ENCODE measurements at regions not wholly inside any gene's neighbourhood (a gene's known extent, or its start where the extent isn't known, plus 50 kb on each side); places are given as distances from the start of the nearest gene placed in this dataset.

DNA sequence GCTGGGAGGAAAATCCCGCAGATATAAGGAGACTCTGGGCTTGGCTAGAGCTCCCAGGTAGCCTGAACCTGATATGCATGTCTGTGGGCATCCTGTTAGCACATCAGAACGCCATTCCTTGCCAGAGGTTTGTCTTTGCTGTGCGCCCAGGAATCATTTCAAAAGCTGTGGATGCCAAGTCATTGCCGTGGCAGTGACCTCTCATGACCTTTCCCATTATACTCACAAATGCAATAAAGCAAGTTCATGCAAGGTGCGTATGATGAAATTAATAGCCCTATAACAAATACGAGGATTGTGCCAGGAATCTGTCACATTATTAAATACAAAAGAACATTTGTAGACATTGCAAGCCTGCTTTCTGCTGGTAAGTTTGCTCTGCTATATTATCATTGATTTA, 229.1 kb upstream of the PELI2 start:
- Histone ChIP-seq H3K4me2 (ENCODE audit: low read length) (no peak overlapping the region), H3K9me3 (ENCODE audit: insufficient read depth, low read depth, low read length) (no peaks in the 10 kb centered on the region), H3K36me3 (ENCODE audit: insufficient read depth, low read length) (no peaks in the 10 kb centered on the region), H4K20me1 (ENCODE audit: insufficient read depth, low read length) (no peaks in the 10 kb centered on the region), H3K4me3 (ENCODE audit: insufficient read depth, low read depth, low read length) (no peak overlapping the region), H3K27ac (ENCODE audit: low read depth, low read length) (no peak overlapping the region), H3K27me3 (ENCODE audit: insufficient read depth, low read length) (peaks cover 6% of the 10 kb centered on the region), H3K4me1 (ENCODE audit: insufficient read depth, low read length) (no peaks in the 10 kb centered on the region), H3K9ac (ENCODE audit: low read length) (no peak overlapping the region), H2AFZ (ENCODE audit: low read depth, low read length) (no peak overlapping the region), H3K79me2 (ENCODE audit: insufficient read depth, low read length) (no peaks in the 10 kb centered on the region)
- Mint-ChIP-seq H3K4me1 (ENCODE audit: low read depth, unreplicated experiment) (peaks cover 3% of the 10 kb centered on the region), H3K9me3 (ENCODE audit: unreplicated experiment) (peaks cover 1% of the 10 kb centered on the region), H3K36me3 (ENCODE audit: low read depth, unreplicated experiment) (no peaks in the 10 kb centered on the region), H3K27me3 (ENCODE audit: low read depth, unreplicated experiment) (peaks cover 33% of the 10 kb centered on the region), H3K27ac (ENCODE audit: unreplicated experiment) (no peak overlapping the region), H3K4me3 (ENCODE audit: unreplicated experiment) (no peak overlapping the region)
- no peak for FAIRE-seq
- TF ChIP-seq, protein P1, sequence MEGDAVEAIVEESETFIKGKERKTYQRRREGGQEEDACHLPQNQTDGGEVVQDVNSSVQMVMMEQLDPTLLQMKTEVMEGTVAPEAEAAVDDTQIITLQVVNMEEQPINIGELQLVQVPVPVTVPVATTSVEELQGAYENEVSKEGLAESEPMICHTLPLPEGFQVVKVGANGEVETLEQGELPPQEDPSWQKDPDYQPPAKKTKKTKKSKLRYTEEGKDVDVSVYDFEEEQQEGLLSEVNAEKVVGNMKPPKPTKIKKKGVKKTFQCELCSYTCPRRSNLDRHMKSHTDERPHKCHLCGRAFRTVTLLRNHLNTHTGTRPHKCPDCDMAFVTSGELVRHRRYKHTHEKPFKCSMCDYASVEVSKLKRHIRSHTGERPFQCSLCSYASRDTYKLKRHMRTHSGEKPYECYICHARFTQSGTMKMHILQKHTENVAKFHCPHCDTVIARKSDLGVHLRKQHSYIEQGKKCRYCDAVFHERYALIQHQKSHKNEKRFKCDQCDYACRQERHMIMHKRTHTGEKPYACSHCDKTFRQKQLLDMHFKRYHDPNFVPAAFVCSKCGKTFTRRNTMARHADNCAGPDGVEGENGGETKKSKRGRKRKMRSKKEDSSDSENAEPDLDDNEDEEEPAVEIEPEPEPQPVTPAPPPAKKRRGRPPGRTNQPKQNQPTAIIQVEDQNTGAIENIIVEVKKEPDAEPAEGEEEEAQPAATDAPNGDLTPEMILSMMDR (IDR thresholded peaks at IDR 0.05; ENCODE audit: insufficient read depth, low read depth, low read length), result no peak
- no peak for TF ChIP-seq EZH2 (IDR thresholded peaks at IDR 0.05; ENCODE audit: insufficient read depth, low read length)
- no peak for DNase-seq (ENCODE audit: low read depth)

DNA sequence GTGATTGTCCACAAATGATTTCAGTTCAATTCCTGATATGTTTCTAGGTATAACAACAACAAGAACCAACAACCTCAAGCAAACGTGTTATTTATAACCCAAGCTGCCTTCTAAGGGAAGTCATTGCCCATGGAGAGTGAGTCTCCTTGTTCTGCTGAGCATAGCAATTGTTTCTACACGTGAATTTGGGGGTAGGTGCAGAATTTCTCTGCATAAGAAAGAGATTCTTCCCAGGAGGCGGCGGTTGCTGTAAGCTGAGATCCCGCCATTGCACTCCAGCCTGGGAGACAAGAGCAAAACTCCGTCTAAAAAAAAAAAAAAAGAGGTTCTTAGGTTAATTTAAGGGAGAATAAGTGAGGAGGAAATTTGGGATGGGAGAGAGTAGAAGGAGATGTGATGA, 226.5 kb upstream of the PELI2 start:
- H3K9ac ChIP-seq (ENCODE audit: low read length), result no peak overlapping the region
- H3K79me2 ChIP-seq (ENCODE audit: insufficient read depth, low read length), result no peaks in the 10 kb centered on the region
- Mint-ChIP-seq H3K9me3 (ENCODE audit: unreplicated experiment) (peaks cover 1% of the 10 kb centered on the region), H3K36me3 (ENCODE audit: low read depth, unreplicated experiment) (no peaks in the 10 kb centered on the region), H3K4me1 (ENCODE audit: low read depth, unreplicated experiment) (no peaks in the 10 kb centered on the region), H3K27me3 (ENCODE audit: low read depth, unreplicated experiment) (peaks cover 17% of the 10 kb centered on the region), H3K4me3 (ENCODE audit: unreplicated experiment) (no peak overlapping the region), H3K27ac (ENCODE audit: unreplicated experiment) (no peak overlapping the region)
- H3K4me2 ChIP-seq (ENCODE audit: low read length), result no peak overlapping the region
- H3K36me3 ChIP-seq (ENCODE audit: insufficient read depth, low read length), result no peaks in the 10 kb centered on the region
- TF ChIP-seq, protein P1 (IDR thresholded peaks at IDR 0.05; ENCODE audit: insufficient read depth, low read depth, low read length), result no peak
- no peak for TF ChIP-seq EZH2 (IDR thresholded peaks at IDR 0.05; ENCODE audit: insufficient read depth, low read length)
- H2AFZ ChIP-seq (ENCODE audit: low read depth, low read length), result no peak overlapping the region
- H4K20me1 ChIP-seq (ENCODE audit: insufficient read depth, low read length), result no peaks in the 10 kb centered on the region
- no peaks in the 10 kb centered on the region for H3K4me1 ChIP-seq (ENCODE audit: insufficient read depth, low read length)
- FAIRE-seq, result no peak
- H3K4me3 ChIP-seq (ENCODE audit: insufficient read depth, low read depth, low read length), result no peak overlapping the region
- H3K9me3 ChIP-seq (ENCODE audit: insufficient read depth, low read depth, low read length), result no peaks in the 10 kb centered on the region
- DNase-seq (ENCODE audit: low read depth), result no peak
- H3K27ac ChIP-seq (ENCODE audit: low read depth, low read length), result no peak overlapping the region
- H3K27me3 ChIP-seq (ENCODE audit: insufficient read depth, low read length), result peaks cover under 1% of the 10 kb centered on the region

DNA sequence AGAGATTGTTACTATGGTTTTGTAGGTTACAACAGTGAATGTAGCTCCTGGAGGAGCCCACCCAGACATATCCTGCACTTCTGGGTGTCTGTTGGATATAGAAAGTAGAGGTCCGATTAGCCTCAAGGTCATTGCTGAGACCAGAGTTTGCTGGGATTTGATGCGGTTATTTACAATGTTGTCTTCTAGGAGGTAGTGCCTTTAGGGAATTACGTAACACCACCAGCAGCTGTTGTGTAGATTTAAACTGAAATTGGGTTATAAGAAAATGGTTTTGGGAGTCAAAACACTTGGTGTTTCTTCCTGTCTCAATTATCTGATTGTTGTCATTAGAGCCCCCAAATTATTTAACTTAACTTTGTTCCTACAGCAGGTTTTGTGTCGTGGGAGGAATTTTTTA, 225.3 kb upstream of the PELI2 start:
- Histone ChIP-seq H3K4me3 (ENCODE audit: insufficient read depth, low read depth, low read length) (no peak overlapping the region), H3K4me1 (ENCODE audit: insufficient read depth, low read length) (no peaks in the 10 kb centered on the region), H4K20me1 (ENCODE audit: insufficient read depth, low read length) (no peaks in the 10 kb centered on the region), H3K27me3 (ENCODE audit: insufficient read depth, low read length) (no peaks in the 10 kb centered on the region), H3K79me2 (ENCODE audit: insufficient read depth, low read length) (no peaks in the 10 kb centered on the region), H2AFZ (ENCODE audit: low read depth, low read length) (no peak overlapping the region), H3K9me3 (ENCODE audit: insufficient read depth, low read depth, low read length) (no peaks in the 10 kb centered on the region), H3K4me2 (ENCODE audit: low read length) (no peak overlapping the region), H3K36me3 (ENCODE audit: insufficient read depth, low read length) (no peaks in the 10 kb centered on the region), H3K9ac (ENCODE audit: low read length) (no peak overlapping the region), H3K27ac (ENCODE audit: low read depth, low read length) (no peak overlapping the region)
- H3K27ac Mint-ChIP-seq (ENCODE audit: unreplicated experiment), result no peak overlapping the region
- FAIRE-seq (no peak), DNase-seq (ENCODE audit: low read depth) (no peak)
- no peaks in the 10 kb centered on the region for H3K4me1 Mint-ChIP-seq (ENCODE audit: low read depth, unreplicated experiment)
- no peak overlapping the region for H3K4me3 Mint-ChIP-seq (ENCODE audit: unreplicated experiment)
- H3K27me3 Mint-ChIP-seq (ENCODE audit: low read depth, unreplicated experiment), result peaks cover 14% of the 10 kb centered on the region
- H3K36me3 Mint-ChIP-seq (ENCODE audit: low read depth, unreplicated experiment), result no peaks in the 10 kb centered on the region
- TF ChIP-seq, protein P1 (IDR thresholded peaks at IDR 0.05; ENCODE audit: insufficient read depth, low read depth, low read length), result no peak
- TF ChIP-seq EZH2 (IDR thresholded peaks at IDR 0.05; ENCODE audit: insufficient read depth, low read length), result no peak
- peaks cover 3% of the 10 kb centered on the region for H3K9me3 Mint-ChIP-seq (ENCODE audit: unreplicated experiment)
